MM.1S (cell line): ENCODE measurements at regions not wholly inside any gene's neighbourhood (a gene's known extent, or its start where the extent isn't known, plus 50 kb on each side); places are given as distances from the start of the nearest gene placed in this dataset.
"Not testable (repeated sequence)": the region's sequence is repeated elsewhere in the genome, so short reads cannot be mapped to it uniquely, and the experiment has no call there.

ENCODE experiments used
- DNase-seq: peaks from one replicate; pipeline ENCODE4 v3.0.0-alpha.2; 2015
- H2AFZ ChIP-seq: fragments of 300-600 bp; sonication (generic); 2 replicates; pipeline ENCODE4 v1.6.0; 2016; ENCODE audit warnings: antibody characterized with exemption, low read length
- H3F3A ChIP-seq: fragments of 300-600 bp; sonication (generic); 2 replicates; pipeline ENCODE4 v1.6.1; 2016; ENCODE audit warnings: mild to moderate bottlenecking, antibody characterized with exemption, low read length, moderate library complexity, mixed read lengths; ENCODE audit not compliant: insufficient read depth
- H3K27ac ChIP-seq: fragments of 300-600 bp; sonication (generic); 2 replicates; pipeline ENCODE4 v1.5.1; 2016; ENCODE audit warnings: mild to moderate bottlenecking, low read length
- H3K27me3 ChIP-seq: fragments of 300-600 bp; sonication (generic); replicated peaks from 2 replicates; pipeline ENCODE4 v1.6.0; 2016; ENCODE audit warnings: low read length; ENCODE audit not compliant: insufficient read depth
- H3K36me3 ChIP-seq: fragments of 300-600 bp; sonication (generic); replicated peaks from 2 replicates; pipeline ENCODE4 v1.6.1; 2016; ENCODE audit warnings: mild to moderate bottlenecking, low read length, mixed read lengths; ENCODE audit not compliant: insufficient read depth
- H3K4me1 ChIP-seq: fragments of 300-600 bp; sonication (generic); 2 replicates; pipeline ENCODE4 v1.6.1; 2016; ENCODE audit warnings: low read length, mixed read lengths
- H3K4me2 ChIP-seq: fragments of 300-600 bp; sonication (generic); 2 replicates; pipeline ENCODE4 v1.6.0; 2016; ENCODE audit warnings: low read depth, low read length
- H3K4me3 ChIP-seq: fragments of 300-600 bp; sonication (generic); 2 replicates; pipeline ENCODE4 v1.5.1; 2016; ENCODE audit warnings: low read length, mixed read lengths
- H3K79me2 ChIP-seq: fragments of 300-600 bp; sonication (generic); 2 replicates; pipeline ENCODE4 v1.6.1; 2016; ENCODE audit warnings: mixed run types, low read length, mixed read lengths
- H3K9ac ChIP-seq: fragments of 300-600 bp; sonication (generic); 2 replicates; pipeline ENCODE4 v1.6.1; 2016; ENCODE audit warnings: low read length, mixed read lengths
- H3K9me2 ChIP-seq: fragments of 300-600 bp; sonication (generic); replicated peaks from 2 replicates; pipeline ENCODE4 v1.6.1; 2016; ENCODE audit warnings: mild to moderate bottlenecking, low read length, mixed read lengths; ENCODE audit not compliant: insufficient read depth
- H3K9me3 ChIP-seq: fragments of 300-600 bp; sonication (generic); replicated peaks from 2 replicates; pipeline ENCODE4 v1.6.1; 2016; ENCODE audit warnings: mild to moderate bottlenecking, low read length, mixed read lengths; ENCODE audit not compliant: insufficient read depth
- H4K20me1 ChIP-seq: fragments of 300-600 bp; sonication (generic); 2 replicates; pipeline ENCODE4 v1.6.1; 2016; ENCODE audit warnings: mild to moderate bottlenecking, low read length, moderate library complexity, mixed read lengths; ENCODE audit not compliant: insufficient read depth

GRCh38 chr11:49282125-49282524, 73.7 kb upstream of the FOLH1 start:
- not testable (repeated sequence) for H3K9me3 ChIP-seq, H3K9ac ChIP-seq, H3K4me2 ChIP-seq, H3K27ac ChIP-seq, H3K79me2 ChIP-seq, H3K4me1 ChIP-seq, H3K9me2 ChIP-seq, H3K27me3 ChIP-seq, H4K20me1 ChIP-seq, H2AFZ ChIP-seq, H3K36me3 ChIP-seq, H3F3A ChIP-seq, H3K4me3 ChIP-seq, DNase-seq

GRCh38 chr11:49277951-49278350, 69.5 kb upstream of the FOLH1 start:
- H3K27ac ChIP-seq, H3K9me3 ChIP-seq, H3K36me3 ChIP-seq, H3K9ac ChIP-seq, H3K9me2 ChIP-seq, H3K4me3 ChIP-seq, H3K4me2 ChIP-seq, DNase-seq, H3K4me1 ChIP-seq, H4K20me1 ChIP-seq, H3K79me2 ChIP-seq, H2AFZ ChIP-seq, H3F3A ChIP-seq, H3K27me3 ChIP-seq: not testable (repeated sequence)
